Heart right ventricle (tissue), 16 donors: ENCODE measurements at regions not wholly inside any gene's neighbourhood (a gene's known extent, or its start where the extent isn't known, plus 50 kb on each side); places are given as distances from the start of the nearest gene placed in this dataset.
"Not testable (repeated sequence)": the region's sequence is repeated elsewhere in the genome, so short reads cannot be mapped to it uniquely, and the experiment has no call there.

ENCODE experiments used
- ATAC-seq, 8 donors: fragments of 200-7000 bp; cut with Tn5 transposase; one replicate each; pipeline ENCODE4 v1.9.1; 2020; ENCODE audit warnings: mild to moderate bottlenecking in 8 of 8, moderate library complexity in 8 of 8, moderate number of reproducible peaks in 1 of 8
- DNase-seq, 2 donors: peaks; one replicate each; pipeline ENCODE4 v3.0.0-alpha.2; 2020
- H3K27ac ChIP-seq, 10 donors: fragments of 200-600 bp; sonication (generic) in 2 of 10; one replicate each; pipeline versions ENCODE4 v1.5.0 to v1.8.0; 2020 to 2022; ENCODE audit warnings: mild to moderate bottlenecking in 3 of 10
- H3K27me3 ChIP-seq, 7 donors: fragments of 200-600 bp; one replicate each; pipeline ENCODE4 v1.8.0; 2021 to 2022; ENCODE audit warnings: mild to moderate bottlenecking in 2 of 7
- H3K36me3 ChIP-seq, 9 donors: fragments of 200-600 bp; sonication (generic) in 1 of 9; one replicate each; pipeline versions ENCODE4 v1.5.0 to v1.8.0; 2020 to 2022; ENCODE audit warnings: mild to moderate bottlenecking in 2 of 9
- H3K4me1 ChIP-seq, 9 donors: fragments of 200-600 bp; sonication (generic) in 1 of 9; one replicate each; pipeline versions ENCODE4 v1.5.0 to v1.8.0; 2020 to 2022; ENCODE audit warnings: mild to moderate bottlenecking in 4 of 9
- H3K4me3 ChIP-seq, 10 donors: fragments of 200-600 bp; sonication (generic) in 2 of 10; one replicate each; pipeline versions ENCODE4 v1.5.0 to v1.8.0; 2020 to 2022; ENCODE audit warnings: mild to moderate bottlenecking in 7 of 10, moderate library complexity in 2 of 10
- H3K9me3 ChIP-seq, 11 donors: fragments of 200-600 bp in 10 of 11; sonication (generic) in 2 of 11; one replicate each; pipeline versions ENCODE4 v1.5.0 to v1.8.0; 2013 to 2022; ENCODE audit warnings: mild to moderate bottlenecking in 2 of 11, control low read depth in 1 of 11, moderate library complexity in 1 of 11
- WGBS, 2 donors: extraction: QIAGEN DNeasy Blood & Tissue Kit; methylation state at CpG; one replicate each; pipeline ENCODE4 v1.1.7; 2013; ENCODE audit warnings: inconsistent platforms in 1 of 2; 5-methylcytosine and 5-hydroxymethylcytosine counted together
- intact Hi-C, 10 donors: fragments of 100-400 bp; cut with DNase I; formaldehyde crosslinking; loops; one replicate each; pipeline versions ENCODE4 v1.11.1 to v1.14.2; 2022
- TF ChIP-seq, protein P1 (sequence below), 9 donors: fragments of 200-600 bp; sonication (generic) in 2 of 9; IDR thresholded peaks; one replicate each; pipeline versions ENCODE4 v1.5.0 to v1.8.0; 2021 to 2022; ENCODE audit warnings: antibody characterized with exemption in 9 of 9, mild to moderate bottlenecking in 5 of 9, moderate library complexity in 1 of 9
- donor health status: Arrhythmogenic right ventricular cardiomyopathy.
- donor health status: ischemic (EF 13 %, LVEDD 7.1; RV severe dilation, severe dysfunction).
- donor health status: healthy with polysubstance abuse.
- donor health status: DM: no; HTN: yes; CAD: no.
- donor health status: DM: no; HTN: no; CAD: no.
- donor health status: ischemic (EF 25% LVEDD 6.9; RV normal size, moderate dysfunction).
- donor health status: ischemic (EF 25% LVEDD 5.7; RV mildly dilated, moderate dysfunction).
- donor health status: healthy.
- donor health status: DM: yes; HTN: yes; CAD: no.
- donor health status: Ischemic cardiomyopathy.
- donor health status: ischemic (EF 35%, LVEDD 5.7; RV mildly dilated, moderate dysfunction).
- donor health status: nonischemic (EF 11% LVEDD 7.7; RV severe dilation, severe dysfunction).
- donor health status: DM: yes; HTN: yes; CAD: no.
- donor health status: PGD.
- donor health status: ischemic (EF 29% LVEDD 5.4; RV normal size, mild dysfunction).
- donor health status: nonischemic (EF 23%, LVEDD 6.1; RV moderate dilation, normal function).

GRCh38 chr2:194870974-194871535, 786.0 kb upstream of the SLC39A10 start:
- 81 to 92% methylated on average over 1 of the region's 1 CpG for WGBS, 2 donors
- intact Hi-C loops = no loop called here

GRCh38 chr2:194867328-194867727, 789.7 kb upstream of the SLC39A10 start:
- intact Hi-C loops = no loop called here
- H3K27me3 ChIP-seq = no peaks in the 10 kb centered on the region
- no peak overlapping the region for H3K4me3 ChIP-seq
- 33 to 35% methylated on average over 1 of the region's 1 CpG for WGBS, 2 donors
- no peak for ATAC-seq
- H3K36me3 ChIP-seq = no peaks in the 10 kb centered on the region
- TF ChIP-seq, protein P1, sequence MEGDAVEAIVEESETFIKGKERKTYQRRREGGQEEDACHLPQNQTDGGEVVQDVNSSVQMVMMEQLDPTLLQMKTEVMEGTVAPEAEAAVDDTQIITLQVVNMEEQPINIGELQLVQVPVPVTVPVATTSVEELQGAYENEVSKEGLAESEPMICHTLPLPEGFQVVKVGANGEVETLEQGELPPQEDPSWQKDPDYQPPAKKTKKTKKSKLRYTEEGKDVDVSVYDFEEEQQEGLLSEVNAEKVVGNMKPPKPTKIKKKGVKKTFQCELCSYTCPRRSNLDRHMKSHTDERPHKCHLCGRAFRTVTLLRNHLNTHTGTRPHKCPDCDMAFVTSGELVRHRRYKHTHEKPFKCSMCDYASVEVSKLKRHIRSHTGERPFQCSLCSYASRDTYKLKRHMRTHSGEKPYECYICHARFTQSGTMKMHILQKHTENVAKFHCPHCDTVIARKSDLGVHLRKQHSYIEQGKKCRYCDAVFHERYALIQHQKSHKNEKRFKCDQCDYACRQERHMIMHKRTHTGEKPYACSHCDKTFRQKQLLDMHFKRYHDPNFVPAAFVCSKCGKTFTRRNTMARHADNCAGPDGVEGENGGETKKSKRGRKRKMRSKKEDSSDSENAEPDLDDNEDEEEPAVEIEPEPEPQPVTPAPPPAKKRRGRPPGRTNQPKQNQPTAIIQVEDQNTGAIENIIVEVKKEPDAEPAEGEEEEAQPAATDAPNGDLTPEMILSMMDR (IDR thresholded peaks at IDR 0.05) = peak in 5 of 9 donors; percentile 19 to 37 (median 25)
- DNase-seq = no peak
- no peaks in the 10 kb centered on the region for H3K9me3 ChIP-seq
- H3K4me1 ChIP-seq = no peaks in the 10 kb centered on the region
- no peak overlapping the region for H3K27ac ChIP-seq

More at GRCh38 chr2:194870974-194871535, 786.0 kb upstream of the SLC39A10 start:
- TF ChIP-seq, protein P1 (IDR thresholded peaks at IDR 0.05) = no peak
- DNase-seq (no peak), ATAC-seq (no peak)
- Histone ChIP-seq H3K27ac (no peak overlapping the region), H3K27me3 (no peaks in the 10 kb centered on the region), H3K9me3 (no peaks in the 10 kb centered on the region), H3K4me1 (no peaks in the 10 kb centered on the region), H3K36me3 (no peaks in the 10 kb centered on the region), H3K4me3 (no peak overlapping the region)

GRCh38 chr2:194854941-194855340, 802.1 kb upstream of the SLC39A10 start:
- Histone ChIP-seq H3K36me3 (no peaks in the 10 kb centered on the region), H3K9me3 (peaks cover 0 to 2% (median 0%) of the 10 kb centered on the region in 11 donors), H3K27me3 (no peaks in the 10 kb centered on the region), H3K4me1 (no peaks in the 10 kb centered on the region), H3K27ac (no peak overlapping the region), H3K4me3 (no peak overlapping the region)
- 74 to 76% methylated on average over 5 of the region's 5 CpGs for whole genome bisulfite sequencing, 2 donors
- DNase-seq (no peak), ATAC-seq (no peak)
- intact Hi-C loops = no loop called here
- TF ChIP-seq, protein P1 (IDR thresholded peaks at IDR 0.05) = no peak

DNA sequence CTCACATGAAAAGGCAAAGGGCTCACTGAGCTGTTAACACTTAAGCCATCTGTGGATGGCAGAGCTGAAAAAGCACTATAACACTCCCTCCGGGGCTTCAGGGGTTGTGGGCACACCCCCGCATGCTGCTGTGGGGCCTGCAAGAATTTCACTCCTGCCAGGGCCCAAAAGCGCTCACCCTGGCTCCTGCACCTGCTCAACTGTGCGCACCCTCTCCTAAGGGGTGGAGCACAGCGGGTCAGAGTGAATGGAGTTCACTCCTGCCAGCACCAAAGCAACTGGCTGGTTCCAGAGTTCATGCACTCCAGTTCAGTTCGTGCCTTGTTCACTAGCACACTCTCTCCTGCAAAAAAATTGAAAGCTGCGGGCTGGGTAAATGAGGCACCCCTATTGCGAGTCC, 814.2 kb upstream of the SLC39A10 start:
- intact Hi-C loops = no loop called here
- H3K36me3 ChIP-seq = no peaks in the 10 kb centered on the region
- H3K9me3 ChIP-seq = peaks cover 0 to 13% (median 0%) of the 10 kb centered on the region in 11 donors
- no peaks in the 10 kb centered on the region for H3K27me3 ChIP-seq
- no peak overlapping the region for H3K4me3 ChIP-seq
- ATAC-seq (no peak), DNase-seq (no peak)
- H3K27ac ChIP-seq = no peak overlapping the region
- no peaks in the 10 kb centered on the region for H3K4me1 ChIP-seq
- 52 to 66% methylated on average over 8 of the region's 8 CpGs for WGBS, 2 donors
- TF ChIP-seq, protein P1 (IDR thresholded peaks at IDR 0.05) = no peak

- H3K9me3 ChIP-seq, DNase-seq, H3K27me3 ChIP-seq, H3K27ac ChIP-seq, H3K36me3 ChIP-seq, H3K4me1 ChIP-seq, ATAC-seq, intact Hi-C loops, H3K4me3 ChIP-seq: not testable (repeated sequence)
- 69 to 72% methylated on average over 2 of the region's 2 CpGs for WGBS, 2 donors
Observed at GRCh38 chr2:194834371-194834770, 822.7 kb upstream of the SLC39A10 start.
